Activated naive CD8-positive, alpha-beta T cell (primary cell): ENCODE measurements at regions not wholly inside any gene's neighbourhood (a gene's known extent, or its start where the extent isn't known, plus 50 kb on each side); places are given as distances from the start of the nearest gene placed in this dataset.
A peak's percentile ranks its signal among the peaks of the same experiment; 100 is the strongest.

Experiments
- H3K27ac Mint-ChIP-seq: one replicate; pipeline ENCODE4 v1.8.0; 2021; ENCODE audit warnings: mixed read lengths
- H3K27me3 Mint-ChIP-seq: one replicate; pipeline ENCODE4 v1.8.0; 2021; ENCODE audit warnings: mixed read lengths
- H3K36me3 Mint-ChIP-seq: one replicate; pipeline ENCODE4 v1.8.0; 2021; ENCODE audit warnings: mixed read lengths
- H3K4me1 Mint-ChIP-seq: one replicate; pipeline ENCODE4 v1.8.0; 2021; ENCODE audit warnings: low read depth, mixed read lengths
- H3K4me3 Mint-ChIP-seq: one replicate; pipeline ENCODE4 v1.8.0; 2021; ENCODE audit warnings: mild to moderate bottlenecking, mixed read lengths
- H3K9me3 Mint-ChIP-seq: one replicate; pipeline ENCODE4 v1.8.0; 2021; ENCODE audit warnings: low read depth, mixed read lengths

GRCh38 chr19:32206065-32206464 is 139.3 kb upstream of the ZNF507 start:
- Mint-ChIP-seq H3K9me3 (peaks cover 11% of the 10 kb centered on the region), H3K36me3 (peaks cover 5% of the 10 kb centered on the region), H3K4me1 (no peaks in the 10 kb centered on the region), H3K4me3 (no peak overlapping the region), H3K27ac (no peak overlapping the region), H3K27me3 (peaks cover 16% of the 10 kb centered on the region)

GRCh38 chr19:32208060-32208459 is 137.3 kb upstream of the ZNF507 start:
- peaks cover 19% of the 10 kb centered on the region for H3K9me3 Mint-ChIP-seq
- H3K27ac Mint-ChIP-seq = no peak overlapping the region
- peaks cover 16% of the 10 kb centered on the region for H3K27me3 Mint-ChIP-seq
- no peak overlapping the region for H3K4me3 Mint-ChIP-seq
- peaks cover 5% of the 10 kb centered on the region for H3K36me3 Mint-ChIP-seq
- H3K4me1 Mint-ChIP-seq = no peaks in the 10 kb centered on the region

- H3K4me3 Mint-ChIP-seq = no peak overlapping the region
- peaks cover 9% of the 10 kb centered on the region for H3K4me1 Mint-ChIP-seq
- no peak overlapping the region for H3K27ac Mint-ChIP-seq
- peaks cover 14% of the 10 kb centered on the region for H3K27me3 Mint-ChIP-seq
- H3K9me3 Mint-ChIP-seq = no peaks in the 10 kb centered on the region
- no peaks in the 10 kb centered on the region for H3K36me3 Mint-ChIP-seq
These were observed 126.0 kb upstream of the ZNF507 start for GRCh38 chr19:32219392-32219791.

GRCh38 chr19:32219881-32220472 is 125.4 kb upstream of the ZNF507 start:
- Mint-ChIP-seq H3K27ac (no peak overlapping the region), H3K9me3 (no peaks in the 10 kb centered on the region), H3K4me3 (no peak overlapping the region), H3K27me3 (peaks cover 17% of the 10 kb centered on the region), H3K4me1 (peaks cover 13% of the 10 kb centered on the region), H3K36me3 (no peaks in the 10 kb centered on the region)

- peaks cover 19% of the 10 kb centered on the region for H3K27me3 Mint-ChIP-seq
- H3K4me3 Mint-ChIP-seq = no peak overlapping the region
- no peaks in the 10 kb centered on the region for H3K36me3 Mint-ChIP-seq
- H3K4me1 Mint-ChIP-seq = peaks cover 13% of the 10 kb centered on the region
- no peaks in the 10 kb centered on the region for H3K9me3 Mint-ChIP-seq
- H3K27ac Mint-ChIP-seq = no peak overlapping the region
These were observed 124.5 kb upstream of the ZNF507 start for GRCh38 chr19:32220951-32221350.

- Mint-ChIP-seq H3K9me3 (no peaks in the 10 kb centered on the region), H3K36me3 (no peaks in the 10 kb centered on the region), H3K4me1 (peaks cover 13% of the 10 kb centered on the region), H3K27me3 (peaks cover 25% of the 10 kb centered on the region), H3K4me3 (no peak overlapping the region), H3K27ac (no peak overlapping the region)
These were observed 122.9 kb upstream of the ZNF507 start for GRCh38 chr19:32222556-32222955.

GRCh38 chr19:32223106-32223505 is 122.3 kb upstream of the ZNF507 start:
- Mint-ChIP-seq H3K4me3 (peak overlapping the region; percentile 35), H3K36me3 (no peaks in the 10 kb centered on the region), H3K9me3 (no peaks in the 10 kb centered on the region), H3K4me1 (peaks cover 13% of the 10 kb centered on the region), H3K27ac (no peak overlapping the region), H3K27me3 (peaks cover 27% of the 10 kb centered on the region)

- Mint-ChIP-seq H3K27ac (no peak overlapping the region), H3K4me3 (peak overlapping the region; percentile 35), H3K27me3 (peaks cover 28% of the 10 kb centered on the region), H3K4me1 (peaks cover 13% of the 10 kb centered on the region), H3K9me3 (no peaks in the 10 kb centered on the region), H3K36me3 (no peaks in the 10 kb centered on the region)
These were observed 121.6 kb upstream of the ZNF507 start for GRCh38 chr19:32223595-32224370.

GRCh38 chr19:32224371-32225244 is 120.8 kb upstream of the ZNF507 start:
- peak overlapping the region; percentile 78 for H3K4me3 Mint-ChIP-seq
- no peak overlapping the region for H3K27ac Mint-ChIP-seq
- H3K27me3 Mint-ChIP-seq = peaks cover 26% of the 10 kb centered on the region
- H3K36me3 Mint-ChIP-seq = no peaks in the 10 kb centered on the region
- peaks cover 13% of the 10 kb centered on the region for H3K4me1 Mint-ChIP-seq
- H3K9me3 Mint-ChIP-seq = no peaks in the 10 kb centered on the region

GRCh38 chr19:32227561-32228165 is 117.7 kb upstream of the ZNF507 start:
- Mint-ChIP-seq H3K36me3 (no peaks in the 10 kb centered on the region), H3K27ac (no peak overlapping the region), H3K9me3 (no peaks in the 10 kb centered on the region), H3K4me3 (no peak overlapping the region), H3K27me3 (peaks cover 24% of the 10 kb centered on the region), H3K4me1 (peaks cover 13% of the 10 kb centered on the region)

- peaks cover 16% of the 10 kb centered on the region for H3K27me3 Mint-ChIP-seq
- H3K27ac Mint-ChIP-seq = no peak overlapping the region
- no peaks in the 10 kb centered on the region for H3K36me3 Mint-ChIP-seq
- no peak overlapping the region for H3K4me3 Mint-ChIP-seq
- H3K9me3 Mint-ChIP-seq = no peaks in the 10 kb centered on the region
- no peaks in the 10 kb centered on the region for H3K4me1 Mint-ChIP-seq
These were observed 115.0 kb upstream of the ZNF507 start for GRCh38 chr19:32230441-32230840.

- Mint-ChIP-seq H3K9me3 (no peaks in the 10 kb centered on the region), H3K36me3 (no peaks in the 10 kb centered on the region), H3K4me3 (no peak overlapping the region), H3K27me3 (peaks cover 12% of the 10 kb centered on the region), H3K4me1 (no peaks in the 10 kb centered on the region), H3K27ac (no peak overlapping the region)
These were observed 114.4 kb upstream of the ZNF507 start for GRCh38 chr19:32231020-32231419.

- Mint-ChIP-seq H3K36me3 (no peaks in the 10 kb centered on the region), H3K4me3 (no peak overlapping the region), H3K27me3 (peaks cover 7% of the 10 kb centered on the region), H3K27ac (no peak overlapping the region), H3K9me3 (no peaks in the 10 kb centered on the region), H3K4me1 (no peaks in the 10 kb centered on the region)
These were observed 113.7 kb upstream of the ZNF507 start for GRCh38 chr19:32231691-32232090.

GRCh38 chr19:32232449-32232848 is 113.0 kb upstream of the ZNF507 start:
- Mint-ChIP-seq H3K4me1 (no peaks in the 10 kb centered on the region), H3K4me3 (no peak overlapping the region), H3K27ac (no peak overlapping the region), H3K27me3 (peaks cover 7% of the 10 kb centered on the region), H3K9me3 (no peaks in the 10 kb centered on the region), H3K36me3 (no peaks in the 10 kb centered on the region)

- H3K27me3 Mint-ChIP-seq = peaks cover 4% of the 10 kb centered on the region
- H3K27ac Mint-ChIP-seq = no peak overlapping the region
These were observed 112.3 kb upstream of the ZNF507 start for GRCh38 chr19:32233091-32233490.

More at GRCh38 chr19:32233091-32233490, 112.3 kb upstream of the ZNF507 start:
- no peak overlapping the region for H3K4me3 Mint-ChIP-seq
- H3K9me3 Mint-ChIP-seq = no peaks in the 10 kb centered on the region
- no peaks in the 10 kb centered on the region for H3K36me3 Mint-ChIP-seq
- no peaks in the 10 kb centered on the region for H3K4me1 Mint-ChIP-seq
